Ovary (tissue), 3 donors: ENCODE measurements at regions not wholly inside any gene's neighbourhood (a gene's known extent, or its start where the extent isn't known, plus 50 kb on each side); places are given as distances from the start of the nearest gene placed in this dataset.

Experiments used
- CTCF ChIP-seq, 3 donors: fragments of 450-650 bp in 2 of 3; fragments of 200-600 bp in 1 of 3; IDR thresholded peaks; one replicate each; pipeline versions ENCODE4 v1.5.1 to v1.8.0; 2016 to 2022; ENCODE audit warnings: antibody characterized with exemption in 3 of 3, mild to moderate bottlenecking in 1 of 3
- EP300 ChIP-seq: sonication (generic); formaldehyde crosslinking; IDR thresholded peaks from one replicate; pipeline ENCODE4 v1.6.1; 2017; ENCODE audit warnings: antibody characterized with exemption
- POLR2A ChIP-seq: fragments of 450-650 bp; IDR thresholded peaks from one replicate; pipeline ENCODE4 v1.6.1; 2017; ENCODE audit warnings: antibody characterized with exemption, mild to moderate bottlenecking, moderate library complexity
- donor health status: DM: no; HTN: no; CAD: no.

GRCh38 chr20:22770241-22770800 lies 185.9 kb upstream of the FOXA2 start:
- TF ChIP-seq CTCF (IDR thresholded peaks at IDR 0.05): no peak
- no peak for TF ChIP-seq POLR2A
- TF ChIP-seq EP300: no peak
